Mammary epithelial cell (primary cell): ENCODE measurements at regions not wholly inside any gene's neighbourhood (a gene's known extent, or its start where the extent isn't known, plus 50 kb on each side); places are given as distances from the start of the nearest gene placed in this dataset.

Experiments used
- CTCF ChIP-seq, 2 donors: IDR thresholded peaks in 1 of 2; conservative IDR thresholded peaks in 1 of 2; 2 replicates each; pipeline ENCODE4 v1.5.1; 2011 to 2012; ENCODE audit warnings: inconsistent platforms in 2 of 2, low read length in 2 of 2, mild to moderate bottlenecking in 2 of 2, control low read depth in 1 of 2, low read depth in 1 of 2; ENCODE audit not compliant: insufficient read depth in 1 of 2; ENCODE audit errors: extremely low read depth in 1 of 2
- EZH2 ChIP-seq: IDR thresholded peaks from 2 replicates; pipeline ENCODE4 v1.6.1; 2012; ENCODE audit warnings: low read length, inconsistent platforms, borderline replicate concordance

- no peak for TF ChIP-seq CTCF (conservative IDR thresholded peaks at IDR 0.05 in 1 of 2, IDR thresholded peaks at IDR 0.05 in 1 of 2; ENCODE audit: extremely low read depth in 1 of 2, insufficient read depth in 1 of 2, low read depth in 1 of 2, low read length in 2 of 2)
- no peak for TF ChIP-seq EZH2
Measured at GRCh38 chr3:117195034-117195433, 485.5 kb downstream of the TUSC7 start.
